HFFc6 (cell line): ENCODE measurements at regions not wholly inside any gene's neighbourhood (a gene's known extent, or its start where the extent isn't known, plus 50 kb on each side); places are given as distances from the start of the nearest gene placed in this dataset.
"Not testable (repeated sequence)": the region's sequence is repeated elsewhere in the genome, so short reads cannot be mapped to it uniquely, and the experiment has no call there.

Experiments
- DNase-seq: peaks from one replicate; pipeline ENCODE4 v3.0.0-alpha.2; 2018
- H3K27ac Mint-ChIP-seq: 2 replicates; pipeline ENCODE4 v1.8.0; 2020; ENCODE audit warnings: mild to moderate bottlenecking, mixed read lengths
- H3K27me3 Mint-ChIP-seq: 2 replicates; pipeline ENCODE4 v1.8.0; 2021; ENCODE audit warnings: mild to moderate bottlenecking, moderate library complexity, mixed read lengths; ENCODE audit not compliant: insufficient read depth
- H3K36me3 Mint-ChIP-seq: 2 replicates; pipeline ENCODE4 v1.8.0; 2021; ENCODE audit warnings: low read depth, mixed read lengths
- H3K4me1 Mint-ChIP-seq: 2 replicates; pipeline ENCODE4 v1.8.0; 2020; ENCODE audit warnings: low read depth, mixed read lengths
- H3K4me3 Mint-ChIP-seq: 2 replicates; pipeline ENCODE4 v1.8.0; 2020; ENCODE audit warnings: mild to moderate bottlenecking, moderate library complexity, mixed read lengths
- H3K9me3 Mint-ChIP-seq: 2 replicates; pipeline ENCODE4 v1.8.0; 2020; ENCODE audit warnings: mild to moderate bottlenecking, mixed read lengths
- TF ChIP-seq, protein P1 (sequence below): fragments of 200-600 bp; sonication (generic); IDR thresholded peaks from 2 replicates; pipeline ENCODE4 v1.5.0; 2021; ENCODE audit warnings: antibody characterized with exemption, mild to moderate bottlenecking

GRCh38 chr2:90069290-90069894 lies 1377.9 kb downstream of the RPIA start:
- H3K4me3 Mint-ChIP-seq = no peak overlapping the region
- no peaks in the 10 kb centered on the region for H3K4me1 Mint-ChIP-seq
- H3K9me3 Mint-ChIP-seq = no peaks in the 10 kb centered on the region; the same call in 1 of the 2 replicates
- peaks cover 5% of the 10 kb centered on the region; the same call in 1 of the 2 replicates for H3K27me3 Mint-ChIP-seq
- H3K36me3 Mint-ChIP-seq = no peaks in the 10 kb centered on the region
- peak; percentile 3 for DNase-seq
- TF ChIP-seq, protein P1, sequence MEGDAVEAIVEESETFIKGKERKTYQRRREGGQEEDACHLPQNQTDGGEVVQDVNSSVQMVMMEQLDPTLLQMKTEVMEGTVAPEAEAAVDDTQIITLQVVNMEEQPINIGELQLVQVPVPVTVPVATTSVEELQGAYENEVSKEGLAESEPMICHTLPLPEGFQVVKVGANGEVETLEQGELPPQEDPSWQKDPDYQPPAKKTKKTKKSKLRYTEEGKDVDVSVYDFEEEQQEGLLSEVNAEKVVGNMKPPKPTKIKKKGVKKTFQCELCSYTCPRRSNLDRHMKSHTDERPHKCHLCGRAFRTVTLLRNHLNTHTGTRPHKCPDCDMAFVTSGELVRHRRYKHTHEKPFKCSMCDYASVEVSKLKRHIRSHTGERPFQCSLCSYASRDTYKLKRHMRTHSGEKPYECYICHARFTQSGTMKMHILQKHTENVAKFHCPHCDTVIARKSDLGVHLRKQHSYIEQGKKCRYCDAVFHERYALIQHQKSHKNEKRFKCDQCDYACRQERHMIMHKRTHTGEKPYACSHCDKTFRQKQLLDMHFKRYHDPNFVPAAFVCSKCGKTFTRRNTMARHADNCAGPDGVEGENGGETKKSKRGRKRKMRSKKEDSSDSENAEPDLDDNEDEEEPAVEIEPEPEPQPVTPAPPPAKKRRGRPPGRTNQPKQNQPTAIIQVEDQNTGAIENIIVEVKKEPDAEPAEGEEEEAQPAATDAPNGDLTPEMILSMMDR = peak; percentile 80
- no peak overlapping the region for H3K27ac Mint-ChIP-seq

DNA sequence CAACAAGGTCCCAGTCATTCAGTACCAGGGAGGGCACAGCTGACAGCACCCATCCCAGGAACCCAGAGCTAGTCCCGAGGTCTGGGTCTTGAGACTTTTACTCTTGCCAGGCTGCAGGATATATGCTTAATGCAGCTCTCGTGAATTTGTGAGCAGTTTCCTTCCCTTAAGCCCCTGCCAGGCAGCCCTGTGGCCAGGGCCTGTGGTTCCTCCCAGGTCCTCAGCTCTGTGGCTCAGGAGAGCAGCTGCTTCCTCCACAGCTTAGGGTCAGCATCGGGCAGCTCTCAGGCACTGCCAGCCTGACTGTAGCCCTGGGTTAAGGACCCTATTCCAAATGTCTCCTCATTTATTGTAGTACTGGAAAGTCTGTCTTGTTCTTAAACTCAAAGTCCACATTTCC lies 1384.8 kb downstream of the RPIA start:
- TF ChIP-seq, protein P1 = no peak
- Mint-ChIP-seq H3K36me3 (no peaks in the 10 kb centered on the region), H3K9me3 (no peaks in the 10 kb centered on the region; the same call in 1 of the 2 replicates)

GRCh38 chr2:90077948-90078347 lies 1386.5 kb downstream of the RPIA start:
- no peaks in the 10 kb centered on the region; the same call in 1 of the 2 replicates for H3K9me3 Mint-ChIP-seq
- no peak for DNase-seq
- no peak overlapping the region for H3K27ac Mint-ChIP-seq
- H3K27me3 Mint-ChIP-seq = peaks cover 2% of the 10 kb centered on the region
- H3K4me3 Mint-ChIP-seq = no peak overlapping the region
- H3K36me3 Mint-ChIP-seq = no peaks in the 10 kb centered on the region
- TF ChIP-seq, protein P1 = no peak
- no peaks in the 10 kb centered on the region for H3K4me1 Mint-ChIP-seq

More for the DNA sequence above, 1384.8 kb downstream of the RPIA start:
- no peaks in the 10 kb centered on the region; the same call in none of the 2 replicates for H3K27me3 Mint-ChIP-seq
- no peak overlapping the region for H3K27ac Mint-ChIP-seq
- no peak overlapping the region for H3K4me3 Mint-ChIP-seq
- DNase-seq = no peak
- H3K4me1 Mint-ChIP-seq = no peaks in the 10 kb centered on the region

GRCh38 chr2:90079374-90079773 lies 1387.9 kb downstream of the RPIA start:
- TF ChIP-seq, protein P1 = no peak
- no peaks in the 10 kb centered on the region for H3K9me3 Mint-ChIP-seq
- peaks cover 2% of the 10 kb centered on the region for H3K27me3 Mint-ChIP-seq
- H3K4me1 Mint-ChIP-seq = no peaks in the 10 kb centered on the region
- no peak overlapping the region for H3K27ac Mint-ChIP-seq
- no peak for DNase-seq
- no peaks in the 10 kb centered on the region for H3K36me3 Mint-ChIP-seq
- H3K4me3 Mint-ChIP-seq = no peak overlapping the region

DNA sequence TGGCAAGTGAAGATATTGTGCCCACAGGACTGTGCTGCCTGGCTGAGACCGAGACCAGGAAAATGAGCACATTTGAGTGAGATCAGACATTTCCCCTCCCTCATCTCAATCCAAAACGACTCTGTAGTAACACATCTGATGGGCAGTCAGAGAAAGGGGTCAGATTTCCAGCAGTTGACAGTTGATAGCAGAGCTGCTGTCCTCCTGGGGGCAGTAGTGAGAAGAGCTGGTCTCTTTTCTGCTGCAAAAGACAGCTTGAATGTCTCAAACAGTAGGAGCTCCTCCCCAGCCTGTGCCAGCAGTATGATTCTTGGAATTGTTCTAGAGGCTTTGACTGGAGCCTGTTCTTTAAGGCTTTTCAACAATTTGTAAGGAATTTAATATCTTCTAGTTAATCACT lies 1396.3 kb downstream of the RPIA start:
- H3K4me1 Mint-ChIP-seq, H3K27ac Mint-ChIP-seq, H3K36me3 Mint-ChIP-seq, H3K27me3 Mint-ChIP-seq, H3K4me3 Mint-ChIP-seq, H3K9me3 Mint-ChIP-seq, DNase-seq: not testable (repeated sequence)
- TF ChIP-seq, protein P1 = peak; percentile 23; the same call in 1 of the 2 replicates

DNA sequence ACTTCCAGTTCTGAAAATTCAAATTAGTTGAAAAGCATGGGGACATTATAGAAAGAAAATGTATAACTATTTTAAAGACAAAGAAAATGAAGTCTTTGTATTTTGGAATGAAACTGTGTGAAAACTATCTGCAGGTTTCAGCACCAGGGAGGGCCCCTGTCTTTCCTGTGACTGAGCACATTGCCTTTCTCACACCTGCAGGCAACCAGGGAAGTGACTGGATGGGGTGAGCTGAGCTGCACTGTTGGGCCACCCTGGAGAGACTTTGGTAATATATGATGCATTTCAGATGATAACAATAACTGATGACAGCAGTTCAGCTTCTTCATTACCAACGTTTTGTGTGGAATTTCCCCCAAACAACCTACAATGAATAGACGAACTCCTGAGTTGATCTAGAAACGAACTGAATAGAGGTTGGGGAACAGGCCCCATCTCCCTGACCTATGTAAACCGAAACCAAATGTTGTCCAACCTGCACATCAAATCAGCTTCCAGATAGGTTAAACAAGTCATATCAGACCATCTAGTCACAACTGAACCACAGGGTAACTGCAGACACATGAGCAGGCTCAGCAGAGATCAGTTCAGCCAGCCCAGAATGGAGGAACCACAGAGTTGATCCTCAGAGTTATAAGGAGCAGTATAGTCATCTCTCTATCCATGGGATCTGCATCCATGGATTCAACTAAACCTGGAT lies 1402.2 kb downstream of the RPIA start:
- not testable (repeated sequence) for H3K27ac Mint-ChIP-seq, H3K36me3 Mint-ChIP-seq, H3K4me1 Mint-ChIP-seq, H3K4me3 Mint-ChIP-seq, H3K27me3 Mint-ChIP-seq, H3K9me3 Mint-ChIP-seq, DNase-seq

- not testable (repeated sequence) for H3K4me1 Mint-ChIP-seq, H3K36me3 Mint-ChIP-seq, DNase-seq, H3K27me3 Mint-ChIP-seq, H3K4me3 Mint-ChIP-seq, H3K9me3 Mint-ChIP-seq, H3K27ac Mint-ChIP-seq
These were observed 1406.1 kb downstream of the RPIA start for GRCh38 chr2:90097617-90098016.

- DNase-seq = peak; percentile 2
- not testable (repeated sequence) for H3K36me3 Mint-ChIP-seq, H3K27me3 Mint-ChIP-seq, H3K9me3 Mint-ChIP-seq, H3K4me1 Mint-ChIP-seq, H3K27ac Mint-ChIP-seq, H3K4me3 Mint-ChIP-seq
These were observed 1413.7 kb downstream of the RPIA start for GRCh38 chr2:90105142-90105541.

DNA sequence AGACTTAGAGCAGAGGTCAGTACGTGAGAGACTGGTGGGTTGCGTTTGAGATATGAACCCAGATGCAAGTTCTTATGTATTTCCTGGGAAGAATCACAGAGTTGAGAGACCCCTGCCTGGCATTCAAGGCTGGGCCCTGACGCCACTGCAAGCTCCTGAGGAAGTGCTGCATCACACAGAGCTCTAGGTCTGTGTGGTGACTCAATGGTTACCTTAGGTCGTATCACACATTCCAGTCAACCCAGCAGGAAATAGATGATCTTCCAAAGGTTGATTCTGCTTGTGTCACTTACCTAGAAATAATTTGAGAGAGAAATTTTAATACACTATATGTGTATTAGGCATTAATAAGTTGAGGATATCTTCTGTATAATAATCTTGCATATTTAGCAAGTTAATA lies 1431.9 kb downstream of the RPIA start:
- not testable (repeated sequence) for H3K27ac Mint-ChIP-seq, H3K9me3 Mint-ChIP-seq, DNase-seq, H3K27me3 Mint-ChIP-seq, H3K36me3 Mint-ChIP-seq, H3K4me1 Mint-ChIP-seq, H3K4me3 Mint-ChIP-seq
